HG03025 (cell line): ENCODE measurements at regions not wholly inside any gene's neighbourhood (a gene's known extent, or its start where the extent isn't known, plus 50 kb on each side); places are given as distances from the start of the nearest gene placed in this dataset.
"Not testable (repeated sequence)": the region's sequence is repeated elsewhere in the genome, so short reads cannot be mapped to it uniquely, and the experiment has no call there.

Source experiments
- ATAC-seq: cut with Tn5 transposase; IDR thresholded peaks from one replicate; pipeline ENCODE4 v1.9.1; 2021; ENCODE audit warnings: mild to moderate bottlenecking, moderate library complexity; ENCODE audit not compliant: unreplicated experiment, low FRiP score

- ATAC-seq: no peak
Observed at GRCh38 chr21:23108533-23108932, 2110.3 kb downstream of the NCAM2 start.

- ATAC-seq: no peak
Observed at GRCh38 chr21:23111070-23111600, 2112.9 kb downstream of the NCAM2 start.

- ATAC-seq: no peak
Observed at GRCh38 chr21:23119491-23119890, 2121.3 kb downstream of the NCAM2 start.

GRCh38 chr21:23127973-23128372 is 2129.8 kb downstream of the NCAM2 start:
- ATAC-seq: no peak

- ATAC-seq: no peak
Observed at GRCh38 chr21:23130308-23130707, 2132.1 kb downstream of the NCAM2 start.

GRCh38 chr21:23131177-23131576 is 2133.0 kb downstream of the NCAM2 start:
- ATAC-seq: no peak

- no peak for ATAC-seq
Observed at GRCh38 chr21:23138797-23139196, 2140.6 kb downstream of the NCAM2 start.

- no peak for ATAC-seq
Observed at GRCh38 chr21:23152130-23152529, 2153.9 kb downstream of the NCAM2 start.

GRCh38 chr21:23153842-23154241 is 2155.6 kb downstream of the NCAM2 start:
- not testable (repeated sequence) for ATAC-seq

- ATAC-seq: no peak
Observed at GRCh38 chr21:23155281-23155680, 2157.1 kb downstream of the NCAM2 start.

GRCh38 chr21:23160914-23161313 is 2162.7 kb downstream of the NCAM2 start:
- no peak for ATAC-seq

GRCh38 chr21:23162198-23162946 is 2164.2 kb downstream of the NCAM2 start:
- ATAC-seq: no peak
